KMS-11 (cell line): ENCODE measurements at regions not wholly inside any gene's neighbourhood (a gene's known extent, or its start where the extent isn't known, plus 50 kb on each side); places are given as distances from the start of the nearest gene placed in this dataset.

Source experiments
- H2AFZ ChIP-seq: fragments of 200-600 bp; sonication (generic); 2 replicates; pipeline ENCODE4 v1.6.1; 2016; ENCODE audit warnings: antibody characterized with exemption, mixed run types, low read depth
- H3K27ac ChIP-seq: fragments of 200-600 bp; sonication (generic); 2 replicates; pipeline ENCODE4 v1.6.1; 2016; ENCODE audit warnings: mild to moderate bottlenecking, mixed run types
- H3K27me3 ChIP-seq: fragments of 200-600 bp; sonication (generic); 2 replicates; pipeline ENCODE4 v1.6.1; 2017; ENCODE audit warnings: mild to moderate bottlenecking, low read depth, mixed run types, moderate library complexity; ENCODE audit not compliant: insufficient read depth
- H3K36me3 ChIP-seq: fragments of 200-600 bp; sonication (generic); 2 replicates; pipeline ENCODE4 v1.6.1; 2017; ENCODE audit warnings: mild to moderate bottlenecking, mixed run types; ENCODE audit not compliant: insufficient read depth
- H3K4me1 ChIP-seq: fragments of 200-600 bp; sonication (generic); 2 replicates; pipeline ENCODE4 v1.6.1; 2016; ENCODE audit warnings: mild to moderate bottlenecking, low read depth, mixed run types; ENCODE audit not compliant: poor library complexity, severe bottlenecking
- H3K4me2 ChIP-seq: fragments of 200-600 bp; sonication (generic); 2 replicates; pipeline ENCODE4 v1.7.0; 2016; ENCODE audit warnings: mild to moderate bottlenecking, mixed run types
- H3K4me3 ChIP-seq: fragments of 200-600 bp; sonication (generic); IDR thresholded peaks from 2 replicates; pipeline ENCODE4 v1.6.1; 2017; ENCODE audit warnings: low read depth, low read length, mixed read lengths; ENCODE audit not compliant: insufficient read depth
- H3K79me2 ChIP-seq: fragments of 200-600 bp; sonication (generic); 2 replicates; pipeline ENCODE4 v1.6.1; 2016; ENCODE audit warnings: low read depth, mixed run types; ENCODE audit not compliant: insufficient read depth
- H3K9ac ChIP-seq: fragments of 200-600 bp; sonication (generic); 2 replicates; pipeline ENCODE4 v1.6.1; 2016; ENCODE audit warnings: mild to moderate bottlenecking, mixed run types
- H4K20me1 ChIP-seq: fragments of 200-600 bp; sonication (generic); 2 replicates; pipeline ENCODE4 v1.6.1; 2016; ENCODE audit warnings: mild to moderate bottlenecking, mixed run types; ENCODE audit not compliant: insufficient read depth
- TF ChIP-seq, protein P1 (sequence below): fragments of 200-600 bp; sonication (generic); conservative IDR thresholded peaks from 2 replicates; pipeline ENCODE4 v1.6.1; 2017; ENCODE audit warnings: low read depth, mild to moderate bottlenecking, antibody characterized with exemption, low read length, moderate library complexity, mixed read lengths

DNA sequence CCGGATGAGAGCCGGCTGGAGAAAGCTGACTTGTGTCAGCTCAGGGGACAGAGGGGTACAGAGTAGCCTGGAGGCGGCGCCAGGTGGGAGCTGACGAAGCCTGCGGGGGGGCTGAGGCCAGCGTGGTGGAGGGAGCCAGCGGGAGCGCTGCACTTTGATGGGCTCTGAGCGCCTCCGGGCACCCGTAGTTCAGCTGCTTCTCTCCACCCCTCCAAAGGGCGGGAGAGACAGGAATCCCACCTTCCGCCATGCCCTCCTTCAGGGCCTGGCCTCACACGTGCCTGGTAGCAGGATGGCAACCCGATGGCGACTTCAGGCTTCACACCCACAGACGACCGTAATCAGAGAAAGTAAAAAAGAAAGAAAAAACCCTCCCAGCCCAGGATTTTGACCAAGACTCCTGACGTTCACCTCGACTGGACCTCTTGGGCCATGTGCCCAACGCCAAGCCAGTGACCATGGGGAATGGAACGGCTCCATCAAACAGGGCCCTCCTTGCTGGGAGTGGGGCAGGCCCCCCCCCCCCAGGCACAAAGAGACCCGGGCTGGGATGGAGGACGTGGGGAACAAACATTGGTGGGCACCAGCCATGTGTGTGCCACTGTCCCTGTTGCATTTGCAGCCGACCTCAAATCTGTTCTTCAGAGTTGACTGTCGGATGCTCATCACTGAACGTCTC, 60.7 kb upstream of the ASAP2 start:
- TF ChIP-seq, protein P1, sequence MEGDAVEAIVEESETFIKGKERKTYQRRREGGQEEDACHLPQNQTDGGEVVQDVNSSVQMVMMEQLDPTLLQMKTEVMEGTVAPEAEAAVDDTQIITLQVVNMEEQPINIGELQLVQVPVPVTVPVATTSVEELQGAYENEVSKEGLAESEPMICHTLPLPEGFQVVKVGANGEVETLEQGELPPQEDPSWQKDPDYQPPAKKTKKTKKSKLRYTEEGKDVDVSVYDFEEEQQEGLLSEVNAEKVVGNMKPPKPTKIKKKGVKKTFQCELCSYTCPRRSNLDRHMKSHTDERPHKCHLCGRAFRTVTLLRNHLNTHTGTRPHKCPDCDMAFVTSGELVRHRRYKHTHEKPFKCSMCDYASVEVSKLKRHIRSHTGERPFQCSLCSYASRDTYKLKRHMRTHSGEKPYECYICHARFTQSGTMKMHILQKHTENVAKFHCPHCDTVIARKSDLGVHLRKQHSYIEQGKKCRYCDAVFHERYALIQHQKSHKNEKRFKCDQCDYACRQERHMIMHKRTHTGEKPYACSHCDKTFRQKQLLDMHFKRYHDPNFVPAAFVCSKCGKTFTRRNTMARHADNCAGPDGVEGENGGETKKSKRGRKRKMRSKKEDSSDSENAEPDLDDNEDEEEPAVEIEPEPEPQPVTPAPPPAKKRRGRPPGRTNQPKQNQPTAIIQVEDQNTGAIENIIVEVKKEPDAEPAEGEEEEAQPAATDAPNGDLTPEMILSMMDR, result no peak
- no peak overlapping the region for H3K27ac ChIP-seq
- H3K4me1 ChIP-seq, result peaks cover 4% of the 10 kb centered on the region
- H3K4me3 ChIP-seq, result no peak overlapping the region
- H4K20me1 ChIP-seq, result no peaks in the 10 kb centered on the region
- no peak overlapping the region for H3K4me2 ChIP-seq
- no peaks in the 10 kb centered on the region for H3K79me2 ChIP-seq
- no peaks in the 10 kb centered on the region for H3K27me3 ChIP-seq
- no peak overlapping the region for H3K9ac ChIP-seq
- H3K36me3 ChIP-seq, result no peaks in the 10 kb centered on the region
- H2AFZ ChIP-seq, result no peak overlapping the region

DNA sequence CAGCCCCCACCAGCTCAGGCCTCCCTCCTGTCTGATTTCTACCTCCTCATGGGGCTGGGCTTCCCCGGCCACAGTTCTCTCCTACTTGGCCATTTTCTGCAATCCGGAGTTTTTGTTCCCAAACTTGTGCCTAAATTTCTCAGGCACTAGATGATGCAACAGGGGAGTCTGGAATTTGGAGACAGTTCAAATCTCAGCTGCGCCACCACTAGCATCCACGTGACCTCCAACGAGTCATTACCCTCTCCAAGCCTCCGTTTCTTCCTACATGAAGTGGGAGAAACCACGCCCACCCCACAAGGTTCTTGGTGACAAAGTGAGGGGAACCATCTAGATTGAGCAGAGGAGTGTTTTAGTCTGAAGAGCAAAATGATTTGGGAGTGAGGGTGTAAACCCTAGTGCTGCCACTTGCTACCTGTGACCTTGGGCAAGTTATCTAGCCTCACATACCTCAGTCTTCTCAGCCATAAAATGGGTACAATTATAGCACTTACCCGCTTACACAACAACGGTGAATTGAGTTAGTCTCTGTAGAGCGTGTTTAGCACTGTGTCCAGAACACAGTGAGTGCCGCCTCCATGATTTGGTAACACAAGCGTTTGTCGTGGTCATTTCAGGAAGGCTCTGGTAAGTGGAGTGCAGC, 61.4 kb upstream of the ASAP2 start:
- Histone ChIP-seq H3K27ac (no peak overlapping the region), H3K79me2 (no peaks in the 10 kb centered on the region), H3K36me3 (no peaks in the 10 kb centered on the region), H3K4me1 (peaks cover 4% of the 10 kb centered on the region), H3K9ac (no peak overlapping the region), H3K4me3 (no peak overlapping the region), H2AFZ (no peak overlapping the region), H4K20me1 (no peaks in the 10 kb centered on the region), H3K4me2 (no peak overlapping the region), H3K27me3 (no peaks in the 10 kb centered on the region)
- TF ChIP-seq, protein P1, result no peak

- Histone ChIP-seq H3K79me2 (no peaks in the 10 kb centered on the region), H3K36me3 (no peaks in the 10 kb centered on the region), H3K4me2 (no peak overlapping the region), H4K20me1 (no peaks in the 10 kb centered on the region), H3K27me3 (no peaks in the 10 kb centered on the region), H3K4me3 (no peak overlapping the region), H3K4me1 (peaks cover 4% of the 10 kb centered on the region), H3K9ac (no peak overlapping the region), H2AFZ (no peak overlapping the region), H3K27ac (no peak overlapping the region)
- TF ChIP-seq, protein P1, result no peak
Observed at GRCh38 chr2:9144617-9145016, 62.0 kb upstream of the ASAP2 start.

DNA sequence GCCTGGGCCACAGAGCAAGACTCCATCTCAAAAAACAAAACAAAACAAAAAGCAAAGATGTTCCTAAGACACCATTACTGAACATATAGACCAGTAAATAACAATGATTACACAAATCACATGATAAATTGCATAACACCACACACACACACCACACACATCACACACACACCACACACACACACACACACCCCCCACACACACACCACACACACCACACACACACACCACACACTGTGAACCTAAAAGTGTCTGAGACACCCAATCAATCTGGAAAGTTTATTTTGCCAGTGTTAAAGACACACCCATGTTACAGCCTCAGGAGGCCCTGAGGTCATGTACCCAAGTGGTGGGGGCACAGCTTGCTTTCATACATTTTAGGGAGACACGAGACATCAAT, 62.6 kb upstream of the ASAP2 start:
- H3K4me2 ChIP-seq, result no peak overlapping the region
- H2AFZ ChIP-seq, result no peak overlapping the region
- TF ChIP-seq, protein P1, result no peak
- no peaks in the 10 kb centered on the region for H3K36me3 ChIP-seq
- no peak overlapping the region for H3K9ac ChIP-seq
- H3K4me3 ChIP-seq, result no peak overlapping the region
- H3K27ac ChIP-seq, result no peak overlapping the region
- H3K79me2 ChIP-seq, result no peaks in the 10 kb centered on the region
- H4K20me1 ChIP-seq, result no peaks in the 10 kb centered on the region
- no peaks in the 10 kb centered on the region for H3K27me3 ChIP-seq
- H3K4me1 ChIP-seq, result peaks cover 4% of the 10 kb centered on the region
